Inferior parietal cortex (tissue), 1 donor: ENCODE measurements at regions not wholly inside any gene's neighbourhood (a gene's known extent, or its start where the extent isn't known, plus 50 kb on each side); places are given as distances from the start of the nearest gene placed in this dataset.
"Not testable (repeated sequence)": the region's sequence is repeated elsewhere in the genome, so short reads cannot be mapped to it uniquely, and the experiment has no call there.

Experiments
- DNase-seq: peaks from one replicate; pipeline ENCODE4 v3.0.0-alpha.2; 2016; ENCODE audit errors: extremely low spot score

DNA sequence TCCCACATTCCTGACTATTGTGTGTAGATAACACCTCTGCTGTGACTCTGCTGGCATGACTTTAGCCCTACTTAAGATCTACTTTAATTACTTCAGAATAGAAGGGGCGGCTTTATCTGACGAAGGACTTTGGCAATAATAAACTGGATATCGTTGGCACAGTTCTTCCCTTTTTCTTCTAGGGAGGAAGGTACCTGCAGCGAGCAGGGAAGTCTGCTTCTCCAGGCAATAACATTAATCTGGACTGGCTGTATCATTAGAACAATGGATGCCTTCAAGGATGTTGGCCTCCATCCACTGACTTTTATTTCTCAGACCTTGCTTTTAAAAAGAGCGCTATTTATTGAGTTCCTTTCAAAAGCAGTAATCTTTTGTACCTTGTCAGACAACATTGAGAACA is 172.6 kb upstream of the THSD7A start:
- no peak for DNase-seq

DNA sequence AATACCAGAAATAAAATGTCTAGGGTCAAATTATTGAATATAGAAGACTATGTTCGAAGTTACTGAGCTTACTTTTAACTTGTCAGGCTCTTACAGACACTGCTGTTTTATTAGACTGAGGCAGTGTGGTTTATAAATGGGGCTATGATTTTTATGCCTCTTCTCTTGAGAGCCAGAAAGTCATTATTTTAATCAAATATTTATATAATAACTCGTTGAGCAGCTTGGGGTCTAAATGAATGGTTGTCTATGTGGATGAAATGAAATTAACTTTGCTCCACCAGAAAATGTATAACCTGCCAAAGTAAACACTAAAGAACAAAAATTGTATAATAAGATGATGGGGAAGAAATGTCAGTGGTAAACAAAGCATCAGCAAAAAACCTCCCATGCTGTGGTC is 175.6 kb upstream of the THSD7A start:
- no peak for DNase-seq

DNA sequence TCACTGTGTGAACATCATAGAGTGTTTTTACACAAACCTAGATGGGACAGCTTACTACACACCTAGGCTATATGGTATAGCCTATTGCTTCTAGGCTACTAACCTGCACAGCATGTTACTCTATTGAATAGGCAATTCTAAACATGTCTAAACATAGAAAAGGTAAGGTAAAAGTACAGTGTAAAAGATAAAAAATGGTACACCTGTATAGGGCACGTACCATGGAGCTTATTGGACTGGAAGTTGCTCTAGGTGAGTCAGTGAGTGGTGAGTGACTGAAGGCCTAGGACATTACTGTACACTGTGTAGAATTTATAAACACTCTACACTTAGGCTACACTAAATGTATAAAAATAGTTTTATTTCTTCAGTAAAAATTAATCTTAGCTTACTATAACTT is 182.0 kb upstream of the THSD7A start:
- no peak for DNase-seq

DNA sequence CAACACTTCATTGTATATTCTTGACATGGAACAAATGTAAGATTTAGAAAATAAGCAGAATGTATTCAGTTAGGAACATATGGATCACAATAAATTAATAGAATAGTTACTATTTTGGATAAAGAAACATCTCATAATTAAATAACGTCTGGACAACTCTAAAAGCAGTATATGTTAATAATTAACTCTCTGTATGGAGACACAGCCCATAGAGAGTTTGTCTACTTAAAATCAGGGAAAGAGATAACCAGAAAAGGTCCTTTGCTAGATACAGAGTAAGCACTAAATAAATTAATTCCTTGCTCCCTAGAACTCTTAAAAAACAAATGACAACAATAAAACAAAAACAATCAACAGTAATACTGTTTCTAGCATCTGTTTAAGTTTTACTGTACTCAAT is 184.4 kb upstream of the THSD7A start:
- no peak for DNase-seq

DNA sequence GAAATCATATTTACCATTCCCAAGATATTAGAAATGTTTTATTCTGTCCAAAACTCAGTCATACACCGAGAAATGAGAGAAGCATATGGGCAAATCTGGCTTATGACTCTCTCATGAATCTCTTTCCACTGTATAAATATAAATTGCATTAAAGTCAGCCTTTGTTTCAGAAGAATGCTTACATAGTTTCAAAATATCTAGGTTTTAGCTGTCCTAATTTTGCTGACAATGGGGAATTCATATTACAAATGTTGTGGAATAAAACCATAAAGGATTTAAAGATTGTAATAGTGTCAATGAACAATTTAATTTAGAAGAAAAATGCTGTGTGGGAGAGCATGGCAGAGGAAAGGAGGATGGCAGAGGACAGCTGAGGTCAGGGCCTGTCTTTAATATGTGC is 185.0 kb upstream of the THSD7A start:
- DNase-seq: no peak

DNA sequence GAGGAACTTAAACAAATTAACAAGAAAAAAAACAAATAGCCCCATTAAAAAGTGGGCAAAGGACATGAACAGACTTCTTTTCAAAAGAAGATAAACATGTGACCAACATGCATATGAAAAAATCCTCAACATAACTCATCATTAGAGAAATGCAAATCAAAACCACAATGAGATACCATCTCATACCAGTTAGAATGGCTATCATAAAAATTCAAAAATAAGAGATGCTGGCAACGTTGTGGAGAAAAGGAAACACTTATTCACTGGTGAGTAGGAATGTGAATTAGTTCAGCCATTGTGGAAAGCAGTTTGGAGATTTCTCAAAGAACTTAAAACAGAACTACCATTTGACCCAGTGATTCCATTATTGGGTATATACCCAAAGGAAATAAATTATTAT is 189.1 kb upstream of the TMEM106B start:
- not testable (repeated sequence) for DNase-seq

DNA sequence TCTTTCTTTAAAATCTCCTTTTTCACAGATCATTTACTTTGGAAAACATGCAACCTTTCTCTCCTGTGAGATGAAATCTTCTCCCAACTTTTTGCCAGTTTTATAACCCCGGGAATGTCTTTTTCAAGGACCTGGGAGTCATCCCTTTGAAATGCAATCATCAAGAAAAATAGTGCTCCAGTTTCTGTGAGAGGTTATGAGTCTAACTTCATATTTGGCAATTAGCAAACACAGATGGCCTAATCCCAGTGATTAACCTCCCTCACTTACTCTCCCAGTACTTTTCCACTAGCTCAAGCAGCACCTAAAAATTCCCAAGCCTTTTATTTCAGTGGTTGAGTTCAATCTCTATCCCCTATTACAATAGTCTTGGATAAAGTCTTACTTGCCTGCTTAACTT is 185.8 kb upstream of the TMEM106B start:
- no peak for DNase-seq

DNA sequence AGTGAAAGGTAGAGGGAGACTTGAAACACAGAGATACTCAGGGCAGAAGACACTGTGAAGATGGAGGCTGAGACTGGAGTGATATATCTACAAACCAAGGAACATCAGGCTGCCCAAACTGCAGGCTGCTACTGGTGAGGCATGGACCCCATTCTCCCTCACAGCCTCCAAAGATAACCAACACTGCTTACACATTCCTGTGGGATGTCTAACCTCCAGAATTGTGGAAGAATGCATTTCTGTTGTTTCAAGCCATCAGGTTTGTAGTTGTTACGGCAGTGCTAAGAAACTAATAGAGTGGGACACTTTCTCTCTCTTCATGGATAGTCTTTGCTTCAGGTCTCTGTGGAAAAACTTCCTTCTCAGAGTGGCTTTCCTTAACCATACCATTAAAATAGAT is 182.6 kb upstream of the TMEM106B start:
- no peak for DNase-seq

DNA sequence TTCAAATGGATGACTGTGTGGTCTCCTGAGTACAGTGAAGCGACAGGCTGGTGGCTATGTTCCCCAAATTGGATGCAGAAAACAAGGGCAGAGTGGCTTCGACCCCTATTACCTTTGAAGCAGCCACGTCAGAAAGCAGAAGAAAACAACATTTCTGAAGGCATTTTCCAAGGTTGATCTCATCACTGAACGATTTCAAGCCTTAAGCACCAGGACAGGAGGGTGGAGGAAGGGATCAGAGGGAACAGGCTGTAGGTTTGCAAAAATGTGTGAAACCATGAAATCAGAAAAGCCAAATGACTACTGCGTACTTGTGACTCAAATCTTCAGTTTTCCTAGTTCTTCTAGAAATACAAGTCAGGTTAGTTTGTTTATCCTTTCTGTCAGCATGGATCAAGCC is 181.0 kb upstream of the TMEM106B start:
- no peak for DNase-seq

DNA sequence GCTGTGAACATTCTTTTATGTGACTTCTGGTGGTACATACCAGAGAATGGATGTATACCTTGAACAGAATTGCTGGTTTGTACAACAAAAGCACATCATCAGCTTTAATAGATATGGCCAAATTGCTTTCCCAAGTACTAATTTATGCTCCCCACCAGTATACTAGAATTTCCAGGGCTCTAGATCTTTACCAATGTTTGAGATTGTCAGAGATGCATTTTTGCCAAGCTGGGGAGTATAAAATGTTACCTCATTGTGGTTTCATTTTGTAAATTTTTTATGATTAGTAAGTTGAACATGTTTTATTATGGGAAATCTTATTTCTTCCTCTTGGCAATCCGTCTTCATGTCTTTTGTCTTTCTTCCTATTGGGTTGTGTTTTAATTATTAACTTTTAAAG is 179.9 kb upstream of the TMEM106B start:
- DNase-seq: no peak

DNA sequence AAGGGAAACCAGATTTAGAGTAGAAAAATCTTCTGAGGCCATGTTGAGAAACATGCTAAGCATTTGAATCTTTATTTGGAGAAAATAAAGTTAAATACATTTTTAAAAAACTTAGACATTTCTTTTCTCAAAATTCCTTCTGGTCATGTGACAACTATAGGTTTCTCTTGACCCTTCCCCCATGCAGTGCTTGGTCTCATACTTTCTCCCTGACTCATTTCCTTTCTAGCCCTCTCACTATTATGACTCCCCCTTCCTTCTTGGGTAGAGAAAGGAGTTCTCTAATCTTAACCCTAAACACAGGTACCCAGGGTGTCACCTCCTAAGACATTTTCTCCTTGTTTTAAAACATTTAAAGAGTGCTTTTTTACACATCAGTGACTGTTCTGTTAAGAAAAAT is 179.5 kb upstream of the TMEM106B start:
- DNase-seq: no peak

DNA sequence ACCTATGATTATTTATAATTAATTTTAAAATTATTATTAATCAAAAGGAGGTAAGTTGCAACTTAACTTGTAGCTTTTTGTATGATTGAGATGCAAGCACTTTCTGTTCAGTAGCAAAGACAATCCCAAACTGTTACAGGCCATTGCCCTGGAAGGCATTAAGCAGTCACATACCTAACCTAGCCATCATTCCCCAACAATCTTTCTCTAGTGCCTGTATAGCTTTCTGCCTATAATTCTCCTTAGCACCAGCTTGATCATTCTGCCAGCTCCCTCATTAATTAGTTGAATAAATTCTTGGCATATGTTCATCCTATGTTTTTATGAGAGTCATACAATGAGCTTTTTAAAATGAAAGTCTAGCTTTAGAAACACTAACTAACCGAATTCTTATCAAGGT is 178.9 kb upstream of the TMEM106B start:
- DNase-seq: no peak

DNA sequence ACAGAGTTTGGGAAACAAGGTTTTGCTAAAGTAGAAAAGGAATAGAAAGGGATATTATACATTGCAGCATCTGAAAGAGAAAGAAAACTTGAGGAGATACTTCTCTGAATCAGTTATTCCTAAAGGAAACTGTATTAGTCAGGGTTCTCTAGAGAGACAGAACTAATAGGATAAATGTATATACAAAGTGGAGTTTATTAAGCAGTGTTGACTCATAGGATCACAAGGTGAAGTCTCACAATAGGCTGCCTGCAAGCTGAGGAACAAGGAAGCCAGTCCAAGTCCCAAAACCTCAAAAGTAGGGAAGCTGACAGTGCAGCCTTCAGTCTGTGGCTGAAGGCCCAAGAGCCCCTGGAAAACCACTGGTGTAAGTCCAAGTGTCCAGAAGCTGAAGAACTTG is 167.6 kb upstream of the TMEM106B start:
- DNase-seq: not testable (repeated sequence)

DNA sequence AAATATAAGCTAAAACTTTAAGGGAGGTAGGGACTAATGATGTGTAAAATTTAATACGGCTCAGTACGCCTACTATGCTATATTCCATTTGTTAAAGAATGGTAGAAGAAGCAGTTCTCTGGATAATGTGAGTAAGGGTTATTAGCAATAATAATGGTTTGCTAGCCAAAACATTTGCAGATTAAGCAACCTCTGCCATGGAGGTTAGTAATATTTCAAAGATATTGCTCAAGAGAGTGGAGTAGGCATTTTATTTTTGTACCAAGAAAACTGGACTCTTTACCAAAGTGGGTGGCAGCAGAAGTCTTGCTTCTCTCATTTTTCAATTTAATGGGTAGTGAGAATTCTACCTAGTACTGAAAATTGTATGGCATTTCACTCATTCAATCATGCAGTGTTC is 158.9 kb upstream of the TMEM106B start:
- DNase-seq: no peak

DNA sequence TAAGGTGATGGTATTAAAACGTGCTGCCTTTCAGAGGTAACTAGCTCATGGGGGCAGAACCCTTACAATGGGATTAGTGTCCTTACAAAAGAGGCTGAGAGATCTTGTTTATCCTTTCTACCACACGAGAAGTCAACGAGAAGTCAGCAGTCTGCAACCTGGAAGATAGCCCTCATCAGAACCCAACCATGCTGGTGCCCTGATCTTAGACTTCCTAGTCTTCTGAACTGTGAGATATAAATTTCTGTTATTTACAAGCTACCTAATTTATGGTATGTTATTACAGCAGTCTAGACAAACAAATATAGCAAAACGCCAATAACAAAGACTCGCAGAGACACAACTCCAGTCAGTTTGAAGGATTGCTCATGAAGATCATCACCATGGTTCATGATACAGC is 157.5 kb upstream of the TMEM106B start:
- DNase-seq: no peak

DNA sequence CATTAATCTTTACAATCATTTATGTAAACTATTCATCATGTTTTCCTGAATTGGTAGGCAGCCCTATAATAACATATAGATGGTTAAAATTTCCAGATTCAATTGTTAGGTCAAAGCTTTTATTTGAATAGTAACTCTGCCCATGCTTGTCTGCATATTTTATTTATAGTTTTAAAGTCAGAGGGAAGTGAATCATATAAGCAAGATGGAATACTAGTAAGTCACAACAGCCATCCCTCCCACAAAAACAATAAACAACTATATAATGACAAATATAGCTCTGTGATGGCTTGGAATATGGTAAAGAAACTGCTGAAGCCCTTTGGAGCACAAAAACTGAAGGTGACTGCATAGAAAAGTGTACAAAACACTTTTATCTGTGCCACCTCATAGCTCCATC is 156.3 kb upstream of the TMEM106B start:
- DNase-seq: no peak

DNA sequence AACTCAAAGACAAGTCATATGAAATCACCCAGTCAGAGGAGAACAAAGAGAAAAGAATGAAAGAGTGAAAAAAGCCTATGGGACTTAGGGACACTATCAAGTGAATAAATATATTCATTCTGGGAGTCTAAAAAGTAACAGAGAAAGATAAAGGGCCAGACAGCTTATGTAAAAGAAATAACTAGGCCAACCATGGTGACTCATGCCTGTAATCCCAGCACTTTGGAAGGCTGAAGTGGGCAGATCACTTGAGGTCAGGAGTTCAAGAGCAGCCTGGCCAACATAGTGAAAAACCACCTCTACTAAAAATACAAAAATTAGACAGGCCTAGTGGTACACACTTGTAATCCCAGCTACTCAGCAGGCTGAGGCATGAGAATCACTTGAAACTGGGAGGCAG is 154.7 kb upstream of the TMEM106B start:
- DNase-seq: no peak

DNA sequence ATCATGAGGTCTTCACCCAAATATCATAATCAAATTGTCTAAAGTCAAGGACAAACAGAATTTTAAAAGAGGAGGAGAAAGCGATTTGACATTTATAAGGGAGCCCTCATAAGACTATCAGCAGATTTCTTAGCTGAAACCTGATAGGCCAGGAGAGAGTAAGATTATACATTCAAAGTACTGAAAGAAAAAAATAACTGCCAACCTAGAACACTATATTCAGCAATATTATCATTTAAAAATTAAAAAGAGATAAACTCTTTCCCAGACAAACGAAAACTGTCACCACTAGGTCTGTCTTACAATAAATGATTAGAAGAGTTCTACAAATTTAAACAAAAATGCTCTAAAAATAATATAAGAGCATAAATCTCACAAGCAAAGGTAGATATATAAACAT is 154.1 kb upstream of the TMEM106B start:
- DNase-seq: no peak

DNA sequence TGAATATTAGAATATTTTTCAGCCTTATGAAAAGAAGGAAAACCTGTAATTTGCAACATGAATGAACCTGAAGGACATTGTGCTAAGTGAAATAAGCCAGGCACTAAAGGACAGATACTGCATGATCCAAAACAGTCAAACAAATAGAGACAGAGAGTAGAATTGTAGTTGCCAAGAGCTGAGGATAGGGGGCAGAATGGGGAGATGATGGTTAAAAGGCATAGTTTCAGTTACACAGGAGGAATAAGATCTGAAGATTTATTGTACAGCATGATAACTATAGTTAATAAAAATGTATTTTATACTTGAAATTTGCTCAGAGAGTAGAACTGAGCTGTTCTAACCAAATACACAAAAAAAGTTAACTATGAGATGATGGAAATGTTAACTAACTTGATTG is 149.0 kb upstream of the TMEM106B start:
- no peak for DNase-seq

DNA sequence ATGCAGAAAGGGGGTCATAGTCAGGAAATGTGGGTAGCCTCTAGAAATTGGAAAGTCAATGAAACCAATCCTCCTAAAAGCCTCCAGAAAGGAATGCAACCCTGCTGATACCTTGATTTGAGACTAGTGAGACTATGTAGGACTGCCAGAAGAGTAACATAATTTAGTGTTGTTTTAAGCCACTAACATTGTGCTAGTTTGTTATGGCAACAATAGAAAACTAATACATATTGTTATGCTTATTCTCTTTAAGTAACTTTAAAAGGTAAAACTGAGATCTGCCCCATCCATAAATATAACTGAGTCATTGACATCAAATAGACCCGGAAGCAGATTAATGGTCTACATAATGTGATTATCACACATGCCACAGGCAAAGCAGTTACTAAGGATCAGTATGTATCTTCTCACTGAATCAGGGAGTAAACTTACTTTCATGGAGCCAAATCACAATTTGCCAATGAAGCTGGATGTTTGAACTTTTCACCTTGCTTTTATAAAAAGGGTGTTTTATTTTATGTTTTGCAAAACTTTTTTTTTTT is 146.4 kb upstream of the TMEM106B start:
- no peak for DNase-seq

DNA sequence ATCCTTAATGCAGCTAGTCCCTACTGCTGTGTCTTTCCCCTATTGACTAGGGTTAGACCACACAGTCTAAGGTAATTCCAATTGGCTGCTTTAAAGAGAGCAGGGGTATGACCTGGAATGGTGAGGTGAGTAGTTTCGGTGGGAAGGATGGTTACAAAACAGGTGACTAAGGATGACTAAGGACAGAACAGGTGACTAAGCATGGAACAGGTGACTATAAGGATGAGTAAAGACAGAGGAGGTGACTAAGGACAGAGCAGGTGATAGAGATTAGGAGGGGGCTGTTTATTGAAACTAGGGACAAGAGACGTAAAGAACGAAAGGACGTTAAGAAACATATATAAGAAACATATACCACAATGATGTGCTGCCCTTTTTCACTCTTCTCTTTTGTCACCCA is 145.1 kb upstream of the TMEM106B start:
- DNase-seq: no peak

DNA sequence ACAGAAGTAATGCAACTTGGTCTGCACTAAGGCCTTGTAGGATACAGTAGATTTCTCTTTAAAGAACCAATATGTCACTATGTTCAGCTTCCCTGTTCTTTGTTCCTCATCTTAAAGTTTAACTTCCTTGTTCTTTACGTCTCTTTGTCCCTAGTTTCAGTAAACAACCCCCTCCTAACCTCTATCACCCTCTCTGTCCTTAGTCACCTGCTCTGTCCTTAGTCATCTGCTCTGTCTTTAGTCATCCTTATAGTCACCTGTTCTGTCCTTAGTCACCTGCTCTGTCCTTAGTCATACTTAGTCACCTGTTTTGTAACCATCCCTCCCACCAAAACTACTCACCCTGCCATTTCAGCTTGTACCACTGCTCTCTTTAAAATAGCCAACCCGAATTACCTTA is 144.6 kb upstream of the TMEM106B start:
- no peak for DNase-seq

DNA sequence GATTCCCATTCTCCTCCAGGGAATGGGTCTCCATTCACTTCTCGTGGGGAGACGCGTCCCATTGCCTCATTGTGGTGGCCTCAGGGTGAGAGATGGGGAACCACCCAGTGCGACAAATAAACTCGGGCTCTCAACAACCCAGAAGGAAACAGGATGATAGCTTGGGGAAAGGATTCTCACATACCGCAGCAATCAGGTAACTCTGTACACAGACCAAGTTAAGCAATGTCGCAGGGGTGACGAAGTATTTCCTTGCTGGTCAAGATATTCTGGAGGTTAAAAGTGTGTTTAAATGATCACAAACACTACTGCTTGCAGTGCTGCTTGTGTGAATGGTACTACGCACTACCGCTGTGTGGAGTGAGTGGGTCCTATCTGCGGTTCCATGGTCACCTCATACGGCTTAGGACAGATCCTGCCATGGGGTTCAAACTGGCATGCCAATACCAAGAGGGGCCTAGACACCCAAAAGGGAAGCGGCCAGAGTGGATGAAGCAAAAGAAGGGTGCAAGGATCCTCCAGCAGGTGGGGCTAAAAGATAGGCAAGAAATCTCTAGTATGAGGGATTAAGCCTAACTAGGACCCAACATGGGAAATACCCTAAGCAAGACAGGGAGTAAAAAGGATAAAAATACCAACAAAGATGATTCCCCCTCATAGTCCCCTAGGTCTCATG is 143.8 kb upstream of the TMEM106B start:
- peak; percentile 66 for DNase-seq

DNA sequence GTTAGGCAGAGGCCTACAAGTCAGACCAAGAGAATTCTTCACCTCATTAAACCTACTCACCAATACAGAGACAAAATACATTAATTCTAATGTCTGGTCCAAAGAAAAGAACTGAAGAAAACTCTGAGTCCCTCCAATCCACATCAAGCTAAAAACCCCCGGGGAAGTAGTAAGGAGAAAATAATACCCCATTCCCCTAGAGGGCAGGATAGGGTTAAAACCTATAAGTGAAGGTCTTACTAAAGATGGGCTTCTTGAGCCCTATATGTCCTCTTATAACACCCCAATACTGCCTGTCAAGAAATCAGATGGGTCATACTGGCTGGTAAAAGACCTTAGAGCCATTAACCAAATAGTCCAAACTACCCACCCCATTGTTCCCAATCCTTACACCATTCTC is 141.3 kb upstream of the TMEM106B start:
- DNase-seq: no peak
